Activated CD4-positive, CD25-positive, alpha-beta regulatory T cell treated with anti-CD3 and anti-CD28 coated beads, Interleukin-2, amount 50 U/mL, for 72 hours (primary cell): ENCODE measurements at regions not wholly inside any gene's neighbourhood (a gene's known extent, or its start where the extent isn't known, plus 50 kb on each side); places are given as distances from the start of the nearest gene placed in this dataset.

Experiments used
- DNase-seq: peaks from one replicate; pipeline ENCODE4 v3.0.0; 2021

DNA sequence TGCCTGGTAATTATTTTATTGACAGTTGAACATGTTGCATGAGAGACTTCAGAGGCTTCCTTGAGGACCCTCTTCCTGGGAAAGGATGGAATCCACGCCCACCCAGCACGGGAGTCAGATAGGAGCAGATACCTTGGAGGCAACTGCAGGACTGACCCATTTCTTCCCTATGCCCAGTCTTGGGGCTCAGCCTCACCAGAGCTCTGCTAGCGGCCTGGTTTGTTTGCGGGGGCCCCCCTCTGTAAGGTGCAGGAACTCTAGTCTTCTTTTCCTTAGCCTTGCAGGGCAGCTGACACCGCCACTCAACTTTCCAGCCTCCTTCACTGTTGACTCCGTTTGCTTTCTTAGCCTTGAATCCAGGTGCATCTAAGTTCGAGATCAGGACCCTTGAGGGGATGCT, 1032.8 kb downstream of the BRD1 start:
- DNase-seq, result no peak

DNA sequence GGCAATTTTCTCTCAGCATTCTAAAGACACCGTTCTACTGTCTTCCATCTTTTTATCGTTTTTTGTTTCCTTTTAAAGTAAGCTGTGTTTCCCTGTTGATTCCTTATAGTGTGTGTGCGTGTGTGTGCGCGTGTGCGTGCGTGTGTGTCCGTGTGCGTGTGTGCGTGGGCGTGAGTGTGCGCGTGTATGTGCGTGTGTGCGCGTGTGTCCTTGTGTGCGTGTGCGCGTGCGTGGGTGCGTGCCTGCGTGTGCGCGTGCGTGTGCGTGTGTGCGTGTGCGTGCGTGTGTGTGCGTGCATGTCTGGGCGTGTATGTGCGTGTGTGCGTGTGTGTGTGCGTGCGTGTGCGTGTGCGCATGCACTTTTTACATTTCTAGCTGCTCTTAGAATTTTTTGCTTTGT, 1033.7 kb downstream of the BRD1 start:
- no peak for DNase-seq

DNA sequence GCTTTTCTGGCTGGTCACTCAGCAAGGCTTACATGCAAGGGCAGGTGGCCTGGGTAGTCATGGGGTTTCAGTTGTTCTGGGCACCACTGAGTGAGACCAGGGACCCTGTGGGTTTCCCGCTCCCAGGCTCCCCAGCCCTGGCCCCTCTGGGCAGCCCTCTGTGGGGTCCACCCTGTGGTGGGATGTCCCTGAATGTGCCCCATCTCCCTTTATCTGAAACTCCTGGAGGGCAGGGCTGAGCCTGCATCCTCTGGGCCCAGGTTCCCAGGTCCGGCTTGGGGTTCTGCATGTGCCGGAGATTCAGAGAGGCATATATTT, 1041.0 kb downstream of the BRD1 start:
- DNase-seq, result no peak

DNA sequence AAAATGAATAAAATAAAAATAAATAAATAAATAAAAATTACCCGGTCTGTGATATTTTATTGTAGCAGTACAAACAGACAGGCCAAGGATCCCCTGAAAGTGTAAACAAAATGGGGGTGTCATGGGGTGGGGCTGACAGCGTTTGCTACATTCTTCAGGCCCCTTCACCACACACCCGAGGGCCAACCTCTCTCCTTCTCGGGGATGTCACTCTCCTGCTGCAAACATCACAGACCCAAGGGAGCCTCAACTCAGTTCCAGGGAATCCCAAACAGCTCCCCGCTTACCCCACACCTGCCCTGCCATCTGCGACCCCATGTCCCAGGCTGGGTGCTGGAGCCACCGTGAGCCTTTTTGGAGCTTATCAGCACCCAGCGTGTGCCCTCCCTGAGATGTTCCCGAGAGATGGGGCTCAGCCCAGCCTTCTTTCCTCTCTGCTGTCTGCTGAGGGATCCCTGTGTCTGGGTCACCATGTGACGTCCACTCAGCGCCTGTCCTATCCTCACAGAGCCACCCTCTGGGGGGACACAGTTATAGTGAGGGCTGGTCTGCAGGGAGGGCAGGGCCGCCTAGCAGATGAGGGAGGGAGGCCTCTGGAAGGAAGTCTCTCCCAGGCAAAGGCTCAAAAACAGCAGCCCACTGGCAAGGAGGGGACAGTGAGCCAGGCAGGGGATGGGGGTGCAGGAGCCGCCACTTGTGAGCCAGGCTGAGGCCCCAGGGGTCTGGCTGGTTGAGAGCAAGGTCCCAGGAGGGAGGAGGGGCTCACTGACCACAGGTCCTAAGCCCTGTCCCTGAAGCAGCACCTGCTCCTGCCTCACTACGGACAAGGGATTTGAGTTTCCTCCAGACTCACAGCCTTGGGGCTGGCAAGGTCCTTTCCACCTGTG, 1041.6 kb downstream of the BRD1 start:
- no peak for DNase-seq

DNA sequence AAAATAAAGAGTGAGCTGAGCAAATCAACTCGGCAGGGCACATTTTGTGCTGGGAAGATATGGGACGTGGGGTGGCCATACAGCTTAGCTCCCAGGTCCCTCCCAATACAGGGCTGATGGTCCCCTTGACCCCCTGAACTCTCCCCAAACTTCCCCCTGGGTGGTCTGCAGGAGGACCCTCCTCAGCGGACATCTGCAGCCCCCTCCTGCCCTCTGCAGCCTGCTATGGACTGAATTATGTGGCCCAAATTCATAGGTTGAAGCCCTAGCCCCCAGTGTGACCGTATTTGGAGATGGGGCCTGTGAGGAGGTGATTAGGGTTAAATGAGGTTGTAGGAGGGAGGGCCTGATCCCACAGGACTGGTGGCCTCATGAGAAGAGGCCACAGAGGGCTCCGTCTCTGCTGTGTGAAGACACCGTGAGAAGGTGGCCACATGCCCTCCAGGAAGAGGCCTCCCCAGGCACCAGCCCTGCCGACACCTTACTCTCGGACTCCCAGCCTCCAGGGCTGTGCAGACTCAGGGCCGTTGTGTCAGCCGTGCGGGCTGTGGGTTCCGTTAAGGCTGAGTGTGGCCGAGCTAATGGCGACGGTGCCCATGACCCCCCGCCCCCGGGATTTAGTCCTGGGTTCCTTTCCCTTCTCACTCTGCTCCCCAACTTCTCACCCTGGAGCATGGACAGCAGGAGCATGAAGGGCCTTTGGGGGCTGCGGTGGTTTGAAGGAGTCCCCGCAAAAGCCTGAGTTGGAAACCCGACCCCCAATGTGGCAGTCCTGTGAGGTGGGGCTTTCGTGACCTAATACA, 1042.8 kb downstream of the BRD1 start:
- DNase-seq, result no peak

DNA sequence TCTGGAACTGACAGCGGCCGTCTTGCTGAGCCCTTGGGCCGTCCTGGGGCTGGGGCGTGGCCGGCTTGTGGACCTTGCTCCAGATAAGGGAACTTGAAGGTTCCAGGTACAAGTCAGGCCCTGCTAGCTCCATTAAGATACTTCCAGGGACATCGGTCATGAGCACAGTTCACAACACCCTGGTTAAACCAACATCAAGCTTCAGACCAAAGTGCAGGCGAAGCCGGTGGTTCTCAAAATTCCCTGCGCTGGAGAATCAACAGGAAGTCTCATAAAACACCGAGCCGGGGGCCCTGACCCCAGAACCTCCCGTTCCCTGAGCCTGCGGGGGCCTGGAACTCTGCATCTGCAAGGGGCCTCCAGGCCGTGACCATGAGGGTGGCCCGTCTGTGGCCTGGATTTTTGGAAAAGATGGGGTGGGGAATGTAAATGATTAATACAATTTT, 1043.8 kb downstream of the BRD1 start:
- DNase-seq, result no peak

DNA sequence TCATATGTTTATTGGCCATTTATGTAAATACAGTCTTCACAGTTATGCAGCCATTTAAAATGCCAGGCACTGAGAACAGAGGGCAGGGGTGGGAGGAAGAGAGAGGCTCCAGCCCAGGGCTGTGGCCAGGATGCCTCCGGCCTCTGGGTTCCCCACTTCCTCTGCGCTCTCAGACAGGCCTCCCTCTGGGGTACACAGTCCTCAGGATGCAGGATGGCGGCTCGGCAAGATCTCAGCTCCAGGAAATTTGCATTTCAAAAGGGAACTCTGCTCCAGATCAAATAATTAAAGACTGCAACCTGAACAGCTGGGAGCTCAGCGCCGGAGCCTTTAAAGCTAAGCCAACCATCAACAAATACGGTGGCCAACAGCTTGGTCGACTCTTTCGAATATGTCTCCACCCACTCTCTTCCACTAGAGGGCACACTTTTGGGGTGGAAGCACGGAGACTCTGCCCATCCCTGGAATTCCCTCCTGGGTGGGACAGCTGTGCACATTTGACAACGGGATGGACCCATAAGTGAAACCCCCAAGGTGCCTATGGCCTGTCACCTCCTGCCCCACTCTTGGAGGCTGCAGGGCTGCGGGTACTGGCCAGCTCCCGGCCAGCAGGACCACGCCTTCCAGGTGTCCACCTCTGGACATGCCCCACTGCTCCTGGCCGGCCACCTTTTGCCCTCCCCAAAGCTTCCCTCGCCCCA, 1044.7 kb downstream of the BRD1 start:
- DNase-seq, result no peak

DNA sequence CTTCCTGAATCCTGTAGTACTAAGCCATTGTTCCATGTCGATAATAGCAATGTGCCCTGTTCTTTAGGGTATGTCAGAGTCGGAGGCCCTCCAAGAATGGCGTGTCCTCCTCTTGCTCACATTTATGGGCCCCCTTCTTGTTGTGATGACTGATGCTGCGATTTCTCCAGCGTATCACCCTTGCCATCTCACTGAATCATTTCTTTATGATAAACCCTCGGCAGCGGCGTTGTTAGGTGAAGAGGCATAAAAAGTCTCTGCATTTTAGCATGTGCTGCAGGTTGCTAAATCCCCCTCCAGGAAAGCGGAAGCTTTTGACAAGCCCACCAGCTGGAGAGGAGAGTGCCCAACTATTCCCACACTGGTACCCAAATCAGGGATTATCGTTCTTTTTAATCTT, 1045.3 kb downstream of the BRD1 start:
- DNase-seq, result no peak

DNA sequence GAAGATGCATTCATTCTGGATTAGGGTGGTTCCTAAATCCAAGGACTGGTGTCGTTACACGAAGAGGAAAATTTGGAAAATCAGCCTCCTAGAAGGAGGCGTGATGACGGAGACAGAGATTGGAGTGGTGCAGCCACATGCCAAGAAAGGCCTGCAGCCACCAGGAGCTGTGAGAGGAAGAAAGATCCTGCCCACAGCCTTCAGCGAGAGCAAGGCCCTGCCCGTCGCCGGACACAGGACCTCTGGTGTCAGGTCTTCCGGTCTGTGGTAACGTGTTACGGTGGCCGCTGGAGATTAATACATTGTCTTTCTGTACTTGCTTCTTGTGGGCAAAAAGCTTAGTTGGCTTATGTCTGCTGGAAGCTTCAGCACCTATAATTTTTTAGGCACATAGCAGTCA, 1045.8 kb downstream of the BRD1 start:
- DNase-seq, result no peak

DNA sequence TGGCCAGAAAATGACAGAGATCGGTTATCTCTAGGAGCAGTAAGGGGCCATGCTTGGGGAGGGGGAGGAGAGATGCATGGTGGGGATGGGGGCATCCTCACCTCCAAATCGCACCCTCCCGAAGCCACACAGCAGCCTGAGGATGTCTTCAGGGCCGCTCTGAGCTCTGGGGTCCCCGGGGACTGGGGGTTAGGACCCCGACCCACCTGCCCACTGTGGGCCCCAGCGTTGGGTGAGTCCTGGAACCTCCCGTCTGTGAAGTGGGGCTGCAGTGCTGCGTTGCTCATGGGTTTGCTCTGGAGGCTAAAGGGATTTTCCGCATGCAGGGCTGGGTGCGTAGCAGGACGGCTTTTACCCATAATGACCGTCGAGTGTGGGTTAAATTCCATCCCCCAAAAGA, 1046.3 kb downstream of the BRD1 start:
- DNase-seq, result no peak

DNA sequence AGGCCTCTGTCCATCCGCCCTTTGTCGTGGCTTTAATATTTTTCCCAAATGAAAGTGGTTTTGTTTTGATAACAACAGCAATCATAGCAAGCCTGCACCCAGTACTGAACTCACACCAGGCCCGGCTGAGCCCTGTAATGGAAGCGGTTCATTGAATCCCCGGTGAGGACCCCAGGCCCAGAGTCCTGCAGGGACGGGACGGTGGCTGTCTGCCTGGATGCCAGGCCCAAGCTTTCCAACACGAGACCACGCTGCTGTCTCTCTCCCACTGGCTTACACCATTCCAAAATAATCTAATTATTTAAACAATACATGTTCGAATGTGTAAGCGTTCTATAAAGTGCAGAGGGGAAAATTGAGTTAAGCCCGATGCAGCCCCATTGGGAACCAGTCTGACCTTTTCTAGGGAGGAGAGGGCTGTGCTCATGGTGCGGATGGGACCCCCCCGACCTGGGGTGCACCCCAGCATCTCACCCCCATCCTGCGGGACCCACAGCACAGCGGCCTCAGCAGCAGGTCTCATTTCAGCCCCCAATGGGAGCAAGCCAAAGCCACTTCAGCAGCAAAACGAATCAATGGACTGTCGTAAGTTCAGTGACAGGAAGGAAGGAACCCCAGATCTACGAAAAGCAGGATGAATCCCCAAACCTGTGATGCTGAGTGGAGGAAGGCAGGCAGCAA, 1046.9 kb downstream of the BRD1 start:
- DNase-seq, result no peak

DNA sequence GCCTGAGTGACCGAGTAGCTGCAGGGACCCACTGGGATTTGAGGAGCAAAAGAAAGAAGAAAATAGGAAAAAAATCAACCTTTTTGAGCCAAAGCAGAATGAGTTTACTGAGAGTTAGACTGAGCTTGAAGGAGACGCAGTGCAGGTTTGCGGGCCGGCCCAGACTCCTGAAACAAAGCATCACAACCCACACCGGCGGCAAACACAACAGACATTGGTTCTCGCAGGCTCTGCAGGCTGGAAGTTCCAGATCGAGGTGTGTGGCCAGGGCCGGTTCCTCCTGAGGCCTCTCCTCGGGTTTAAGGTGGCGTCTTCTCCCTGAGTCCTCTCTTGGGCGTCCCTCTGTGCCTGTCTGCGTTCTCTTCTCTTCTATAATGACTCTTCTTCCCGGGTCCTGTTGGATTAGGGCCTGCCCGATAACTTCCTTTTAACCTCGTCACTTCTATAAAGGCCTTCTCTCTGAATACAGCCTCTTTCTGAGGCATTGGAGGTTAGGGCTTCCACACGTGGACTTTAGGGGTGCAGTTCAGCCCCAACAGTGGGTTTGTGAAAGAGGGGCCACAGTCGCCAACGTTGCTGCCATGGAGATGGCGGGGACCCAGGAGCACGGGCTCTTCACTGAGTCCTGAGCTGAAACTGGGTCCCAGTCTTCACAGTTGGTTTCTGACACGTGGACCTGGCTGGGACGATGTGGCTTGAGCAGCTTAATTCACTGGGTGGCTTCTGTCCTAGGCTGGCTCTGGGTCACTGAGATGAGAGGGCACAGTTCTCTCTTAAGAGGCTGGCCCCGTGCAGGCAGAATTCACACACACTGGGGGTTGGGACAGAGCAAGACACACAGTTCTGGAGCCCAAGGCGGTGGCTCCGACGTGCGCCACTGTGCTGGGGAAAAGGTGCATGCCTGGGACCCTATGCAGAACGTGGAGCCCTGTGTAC, 1047.7 kb downstream of the BRD1 start:
- DNase-seq, result no peak

DNA sequence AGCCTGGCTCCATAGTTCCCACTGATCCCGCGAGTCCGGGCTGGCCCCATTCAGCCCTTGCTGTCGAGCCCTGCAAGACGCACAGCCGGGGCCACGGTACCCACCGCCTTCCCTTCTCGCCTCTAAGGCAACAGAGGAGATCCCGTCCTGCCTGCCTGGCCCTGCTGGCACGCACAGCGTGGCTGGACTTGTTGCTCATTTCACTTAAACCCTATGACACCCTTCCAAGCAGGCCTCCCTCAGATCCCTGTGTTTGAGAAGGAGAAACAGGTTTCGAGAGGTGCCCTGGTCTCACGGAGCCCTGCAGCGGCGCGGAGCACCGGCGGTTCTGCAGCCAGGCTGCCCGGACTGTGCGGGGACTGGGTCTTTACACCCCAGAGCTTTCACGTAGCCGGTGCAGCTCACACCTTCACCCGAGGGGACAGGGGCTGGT, 1048.4 kb downstream of the BRD1 start:
- no peak for DNase-seq

DNA sequence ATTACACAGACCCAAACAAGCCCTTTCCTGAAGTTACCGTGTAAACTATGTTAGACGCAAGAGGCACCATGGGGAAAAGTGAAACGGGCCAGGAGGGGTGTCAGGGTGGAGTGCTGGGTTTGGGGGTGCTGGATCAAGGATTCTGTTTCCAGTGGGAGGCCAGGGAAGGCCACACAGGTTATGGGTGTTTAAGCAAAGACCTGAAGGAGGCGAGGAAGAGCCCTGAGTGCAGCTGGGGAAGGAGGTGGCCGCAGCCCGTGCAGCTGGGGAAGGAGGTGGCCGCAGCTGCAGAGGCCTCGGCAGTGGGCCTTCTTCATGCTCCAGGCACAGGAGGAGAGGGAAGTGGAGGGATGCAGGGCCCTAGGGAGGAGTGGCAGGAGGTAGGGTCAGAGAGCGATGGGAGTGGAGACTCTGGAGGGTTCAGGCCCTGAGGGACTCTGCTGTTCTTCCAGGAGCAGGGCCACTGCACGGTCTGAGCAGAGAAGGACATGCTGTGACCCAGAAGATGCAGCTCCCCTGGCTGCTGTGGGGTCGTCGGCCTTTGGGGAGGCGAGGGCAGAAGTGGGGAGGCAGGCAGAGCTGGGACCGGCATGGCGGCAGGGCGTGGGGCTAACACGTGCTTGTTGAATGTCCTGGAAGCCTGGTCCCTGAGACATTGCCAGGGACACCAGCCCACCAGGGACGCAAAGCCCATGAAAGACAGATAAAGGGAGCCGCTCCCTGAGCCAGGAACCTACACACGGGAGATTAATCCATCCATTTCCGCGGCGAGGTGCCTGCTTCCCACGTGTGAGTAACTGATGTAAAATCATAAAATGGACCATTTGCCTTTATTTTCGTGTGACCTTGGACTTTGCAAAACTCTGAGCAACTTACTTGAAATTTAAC, 1049.1 kb downstream of the BRD1 start:
- DNase-seq, result no peak

DNA sequence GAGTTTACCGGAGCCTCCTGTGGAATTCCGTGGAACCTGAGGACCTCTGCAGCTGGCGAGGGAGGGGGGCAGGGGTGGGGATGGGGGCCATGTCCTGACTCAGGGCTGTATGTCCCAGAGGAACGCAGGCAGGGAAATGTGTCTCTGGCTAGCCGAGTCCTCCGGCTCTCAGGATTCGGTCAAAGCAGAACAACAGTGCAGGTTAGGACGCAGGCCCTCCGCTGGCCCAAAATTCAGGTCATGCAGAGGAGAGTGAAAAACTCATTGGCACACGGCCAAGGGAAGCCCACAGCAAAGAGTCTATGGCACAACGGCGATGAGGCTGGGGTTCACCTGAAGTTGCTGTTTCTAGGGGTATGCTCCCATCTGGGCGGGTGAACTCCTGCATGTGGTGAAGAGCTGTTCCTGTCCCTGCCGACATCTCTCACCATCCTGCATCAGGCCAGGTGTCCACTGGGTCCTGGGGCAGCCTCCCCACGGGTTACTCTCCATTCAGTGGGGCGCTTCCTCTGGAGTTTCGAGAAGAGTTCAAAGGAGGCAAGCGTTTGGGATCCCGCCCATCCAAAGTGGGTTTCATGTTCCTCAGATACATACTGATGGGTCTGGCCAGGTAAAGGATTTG, 1055.3 kb downstream of the BRD1 start:
- DNase-seq, result no peak

DNA sequence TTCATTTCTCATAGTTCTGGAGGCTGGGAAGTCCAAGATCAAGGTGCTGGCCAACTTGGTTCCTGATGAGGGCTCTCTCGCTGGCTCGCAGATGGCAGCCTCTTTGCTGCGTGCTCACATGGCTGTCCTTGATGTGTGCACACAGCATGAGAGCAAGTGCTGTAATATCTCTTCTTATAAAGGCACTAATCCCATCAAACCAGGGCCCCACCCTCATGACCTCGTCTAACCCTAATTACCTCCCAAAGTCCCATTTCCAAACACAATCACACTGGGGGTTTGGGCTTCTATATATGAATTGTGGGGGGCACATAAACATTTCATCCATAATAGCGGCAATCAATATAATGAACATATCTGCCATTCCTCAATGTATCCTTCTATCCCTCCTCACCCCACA, 1062.1 kb downstream of the BRD1 start:
- DNase-seq, result no peak

DNA sequence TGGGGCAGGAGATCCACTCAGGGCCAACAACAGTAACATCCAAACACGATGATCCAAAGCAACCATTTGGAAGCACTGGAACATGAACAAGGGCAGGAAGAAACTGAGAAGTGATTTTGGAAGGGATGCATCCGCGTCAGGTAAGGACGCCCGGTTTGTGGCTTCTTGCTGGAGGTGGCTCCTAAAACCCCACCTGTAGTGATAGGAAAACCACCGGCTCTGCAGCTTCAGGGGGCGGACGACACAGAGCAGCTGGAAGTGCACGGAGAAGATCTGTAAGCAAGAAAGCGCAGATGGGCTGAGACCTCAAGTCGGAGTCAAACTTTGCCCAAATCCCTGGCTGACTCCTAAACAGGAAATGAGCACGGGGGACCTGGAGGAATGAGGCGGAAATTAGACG, 1066.1 kb downstream of the BRD1 start:
- no peak for DNase-seq

DNA sequence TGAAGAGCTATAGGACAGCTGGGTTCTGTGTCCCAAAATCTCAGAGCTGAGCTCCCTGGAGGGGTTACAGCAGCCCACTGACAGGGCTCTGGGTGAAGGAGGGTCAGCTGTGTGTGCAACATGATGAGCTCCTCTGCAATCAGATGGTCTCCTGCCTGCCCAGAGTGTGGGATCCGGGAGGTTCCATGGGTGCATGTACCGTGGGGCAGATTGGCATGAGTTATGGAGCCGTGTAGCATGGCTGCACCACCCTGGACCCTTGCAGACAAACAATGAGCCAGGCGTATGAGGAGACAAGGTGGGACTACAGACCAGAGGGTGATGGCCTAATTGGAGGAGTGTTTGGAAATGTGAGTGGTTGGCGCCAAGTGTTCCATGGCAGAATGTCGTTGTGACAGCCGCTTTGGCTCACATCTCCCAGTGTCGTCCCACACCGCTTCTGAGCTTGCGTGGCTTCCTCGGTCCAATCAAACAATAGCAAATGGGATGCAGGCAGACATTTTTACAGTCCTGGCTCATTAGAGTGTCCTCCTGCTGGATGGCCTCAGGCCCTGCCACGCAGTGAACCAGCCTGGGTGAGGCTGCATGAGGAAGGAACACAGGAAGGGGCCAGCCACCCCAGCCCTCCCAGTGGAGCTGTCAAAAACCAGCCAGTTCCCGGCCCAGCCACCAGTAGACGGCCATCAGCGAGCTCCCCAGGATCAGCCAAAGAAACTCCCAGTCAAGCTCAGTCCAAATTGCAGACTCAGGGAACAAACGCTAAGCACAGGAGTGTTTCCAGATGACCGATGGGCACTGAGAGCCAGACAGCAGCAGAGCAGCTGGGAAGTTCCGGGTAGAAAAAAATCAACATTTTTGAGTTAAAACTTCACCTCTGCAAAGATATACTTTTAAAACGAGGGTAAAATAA, 1066.9 kb downstream of the BRD1 start:
- no peak for DNase-seq
